ENCODE measurements at regions not wholly inside any gene's neighbourhood (a gene's known extent, or its start where the extent isn't known, plus 50 kb on each side); places are given as distances from the start of the nearest gene placed in this dataset.

DNA sequence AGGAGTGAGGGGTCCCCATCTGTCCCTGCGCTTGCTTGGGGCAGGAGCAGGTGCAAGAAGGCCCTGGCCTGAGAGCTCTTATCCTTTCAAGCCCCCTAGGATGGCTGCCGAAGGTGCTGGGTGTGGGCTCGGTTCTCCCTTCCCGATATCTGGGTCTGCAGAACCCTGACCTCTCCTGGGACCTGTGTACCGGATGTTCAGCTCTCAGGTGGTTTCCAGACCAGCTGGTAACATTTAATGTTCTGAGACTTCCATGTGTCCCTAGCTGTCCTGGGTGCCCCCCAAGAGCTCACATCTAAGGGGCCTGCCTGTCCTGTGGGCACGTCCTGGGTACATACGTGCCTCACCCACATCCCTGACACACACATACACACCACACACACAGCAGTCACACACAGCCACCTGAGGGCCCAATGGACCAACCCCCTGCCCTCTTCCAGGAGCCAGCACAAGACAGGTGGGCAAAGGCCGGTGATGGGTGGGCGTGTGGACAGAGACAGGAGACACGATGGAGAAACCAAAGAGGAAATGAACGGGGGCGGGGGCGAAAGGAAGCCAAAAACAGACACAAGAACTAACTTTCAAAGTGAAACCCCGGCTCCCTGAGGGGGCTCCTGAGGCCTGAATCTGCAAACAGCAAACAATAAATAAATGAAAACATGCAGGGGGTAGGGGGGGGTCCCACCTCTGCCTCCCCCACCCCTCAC is 124.3 kb downstream of the PTPRS start:
- Mint-ChIP-seq H3K36me3 (ENCODE audit: low read depth) (peaks cover 76% of the 10 kb centered on the region), H3K27me3 (ENCODE audit: insufficient read depth) (peaks cover 5% of the 10 kb centered on the region)

GRCh38 chr19:5215431-5215830 is 125.2 kb downstream of the PTPRS start:
- Mint-ChIP-seq H3K36me3 (ENCODE audit: low read depth) (peaks cover 67% of the 10 kb centered on the region), H3K4me1 (ENCODE audit: low read depth) (no peaks in the 10 kb centered on the region)

More for the DNA sequence above, 124.3 kb downstream of the PTPRS start:
- no peak overlapping the region for H3K4me3 Mint-ChIP-seq
- H3K4me1 Mint-ChIP-seq (ENCODE audit: low read depth), result no peaks in the 10 kb centered on the region
- no peak overlapping the region for H3K27ac Mint-ChIP-seq
- H3K9me3 Mint-ChIP-seq, result peaks cover 7% of the 10 kb centered on the region
- DNase-seq, result no peak
- TF ChIP-seq, protein P1, sequence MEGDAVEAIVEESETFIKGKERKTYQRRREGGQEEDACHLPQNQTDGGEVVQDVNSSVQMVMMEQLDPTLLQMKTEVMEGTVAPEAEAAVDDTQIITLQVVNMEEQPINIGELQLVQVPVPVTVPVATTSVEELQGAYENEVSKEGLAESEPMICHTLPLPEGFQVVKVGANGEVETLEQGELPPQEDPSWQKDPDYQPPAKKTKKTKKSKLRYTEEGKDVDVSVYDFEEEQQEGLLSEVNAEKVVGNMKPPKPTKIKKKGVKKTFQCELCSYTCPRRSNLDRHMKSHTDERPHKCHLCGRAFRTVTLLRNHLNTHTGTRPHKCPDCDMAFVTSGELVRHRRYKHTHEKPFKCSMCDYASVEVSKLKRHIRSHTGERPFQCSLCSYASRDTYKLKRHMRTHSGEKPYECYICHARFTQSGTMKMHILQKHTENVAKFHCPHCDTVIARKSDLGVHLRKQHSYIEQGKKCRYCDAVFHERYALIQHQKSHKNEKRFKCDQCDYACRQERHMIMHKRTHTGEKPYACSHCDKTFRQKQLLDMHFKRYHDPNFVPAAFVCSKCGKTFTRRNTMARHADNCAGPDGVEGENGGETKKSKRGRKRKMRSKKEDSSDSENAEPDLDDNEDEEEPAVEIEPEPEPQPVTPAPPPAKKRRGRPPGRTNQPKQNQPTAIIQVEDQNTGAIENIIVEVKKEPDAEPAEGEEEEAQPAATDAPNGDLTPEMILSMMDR (IDR thresholded peaks at IDR 0.05), result no peak

GRCh38 chr19:5214902-5215301 is 125.7 kb downstream of the PTPRS start:
- TF ChIP-seq, protein P1 (IDR thresholded peaks at IDR 0.05), result no peak
- no peaks in the 10 kb centered on the region for H3K4me1 Mint-ChIP-seq (ENCODE audit: low read depth)
- no peak overlapping the region for H3K27ac Mint-ChIP-seq
- peaks cover 5% of the 10 kb centered on the region for H3K27me3 Mint-ChIP-seq (ENCODE audit: insufficient read depth)
- peaks cover 12% of the 10 kb centered on the region for H3K9me3 Mint-ChIP-seq
- peaks cover 63% of the 10 kb centered on the region for H3K36me3 Mint-ChIP-seq (ENCODE audit: low read depth)
- no peak overlapping the region for H3K4me3 Mint-ChIP-seq
- no peak for DNase-seq

More at GRCh38 chr19:5215431-5215830, 125.2 kb downstream of the PTPRS start:
- TF ChIP-seq, protein P1 (IDR thresholded peaks at IDR 0.05), result no peak
- no peak for DNase-seq
- H3K9me3 Mint-ChIP-seq, result peaks cover 12% of the 10 kb centered on the region
- H3K27me3 Mint-ChIP-seq (ENCODE audit: insufficient read depth), result peaks cover 5% of the 10 kb centered on the region
- no peak overlapping the region for H3K27ac Mint-ChIP-seq
- no peak overlapping the region for H3K4me3 Mint-ChIP-seq

DNA sequence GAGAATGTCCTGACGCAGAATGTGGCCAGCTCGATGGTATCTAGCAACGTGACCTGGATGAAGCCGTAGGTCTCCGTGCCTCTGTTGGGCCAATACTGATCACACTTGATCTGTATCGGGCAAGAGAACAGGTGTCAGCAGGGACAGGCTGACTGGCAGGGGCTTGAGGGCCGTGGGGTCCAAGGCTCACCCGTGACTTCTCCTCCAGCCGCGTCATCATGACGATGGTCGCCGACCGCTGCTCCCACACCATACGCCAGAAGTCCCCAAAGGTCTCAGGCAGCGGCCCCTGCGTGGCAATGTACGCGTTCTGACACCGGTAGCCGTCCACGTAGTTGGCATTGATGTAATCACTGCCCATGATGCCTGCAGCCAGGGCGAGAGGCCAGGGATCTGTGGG is 126.2 kb downstream of the PTPRS start:
- no peak for DNase-seq
- peaks cover 58% of the 10 kb centered on the region for H3K36me3 Mint-ChIP-seq (ENCODE audit: low read depth)
- no peaks in the 10 kb centered on the region for H3K4me1 Mint-ChIP-seq (ENCODE audit: low read depth)
- TF ChIP-seq, protein P1 (IDR thresholded peaks at IDR 0.05), result no peak
- no peak overlapping the region for H3K4me3 Mint-ChIP-seq
- no peak overlapping the region for H3K27ac Mint-ChIP-seq
- H3K9me3 Mint-ChIP-seq, result peaks cover 12% of the 10 kb centered on the region
- H3K27me3 Mint-ChIP-seq (ENCODE audit: insufficient read depth), result peaks cover 4% of the 10 kb centered on the region; the same call in 1 of the 2 replicates

DNA sequence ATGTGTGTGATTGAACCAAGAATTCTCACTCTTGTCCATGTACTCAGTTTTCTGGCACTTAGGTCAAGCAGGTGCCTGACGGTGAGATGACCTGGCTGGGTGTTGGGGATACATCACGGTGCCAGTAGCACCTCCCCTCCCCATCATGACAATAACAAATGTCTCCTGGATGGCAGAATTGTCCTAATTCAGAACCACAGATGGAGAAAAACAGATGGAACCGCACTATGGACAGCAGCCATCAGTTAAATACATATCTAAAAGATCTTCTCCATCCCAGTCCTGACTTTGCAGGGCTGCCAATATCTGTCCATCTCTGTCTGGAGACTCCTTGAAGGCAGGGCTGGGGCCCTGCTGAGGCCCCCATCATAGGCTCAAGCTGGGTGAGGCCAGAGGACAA is 126.9 kb downstream of the PTPRS start:
- Mint-ChIP-seq H3K4me1 (ENCODE audit: low read depth) (no peaks in the 10 kb centered on the region), H3K4me3 (no peak overlapping the region), H3K27ac (no peak overlapping the region), H3K27me3 (ENCODE audit: insufficient read depth) (peaks cover 4% of the 10 kb centered on the region; the same call in 1 of the 2 replicates), H3K9me3 (peaks cover 12% of the 10 kb centered on the region), H3K36me3 (ENCODE audit: low read depth) (peaks cover 52% of the 10 kb centered on the region)
- no peak for DNase-seq
- TF ChIP-seq, protein P1 (IDR thresholded peaks at IDR 0.05), result no peak
